Left lobe of liver (tissue), 2 donors: ENCODE measurements at regions not wholly inside any gene's neighbourhood (a gene's known extent, or its start where the extent isn't known, plus 50 kb on each side); places are given as distances from the start of the nearest gene placed in this dataset.
"Not testable (repeated sequence)": the region's sequence is repeated elsewhere in the genome, so short reads cannot be mapped to it uniquely, and the experiment has no call there.

Source experiments
- ATAC-seq: fragments of 200-7000 bp; cut with Tn5 transposase; one replicate; pipeline ENCODE4 v1.9.1; 2020; ENCODE audit warnings: mild to moderate bottlenecking, moderate library complexity
- DNase-seq: peaks from one replicate; pipeline ENCODE4 v3.0.0-alpha.2; 2020; ENCODE audit warnings: low spot score
- donor health status: DM: no; HTN: no; CAD: no; lungs with moderate emphysema.
- donor health status: DM: no; HTN: yes; CAD: no.

- ATAC-seq: no peak
- no peak for DNase-seq
Observed at GRCh38 chr5:60490597-60491166, 209.3 kb downstream of the DEPDC1B start.

GRCh38 chr5:60489856-60490255 lies 210.1 kb downstream of the DEPDC1B start:
- DNase-seq: no peak
- ATAC-seq: no peak

GRCh38 chr5:60489377-60489776 lies 210.6 kb downstream of the DEPDC1B start:
- no peak for DNase-seq
- ATAC-seq: no peak

- DNase-seq (no peak), ATAC-seq (no peak)
Observed at GRCh38 chr5:60488466-60489130, 211.4 kb downstream of the DEPDC1B start.

GRCh38 chr5:60487885-60488442 lies 212.0 kb downstream of the DEPDC1B start:
- ATAC-seq (no peak), DNase-seq (no peak)

- ATAC-seq: no peak
Observed at GRCh38 chr5:60487476-60487875, 212.5 kb downstream of the DEPDC1B start.

DNA sequence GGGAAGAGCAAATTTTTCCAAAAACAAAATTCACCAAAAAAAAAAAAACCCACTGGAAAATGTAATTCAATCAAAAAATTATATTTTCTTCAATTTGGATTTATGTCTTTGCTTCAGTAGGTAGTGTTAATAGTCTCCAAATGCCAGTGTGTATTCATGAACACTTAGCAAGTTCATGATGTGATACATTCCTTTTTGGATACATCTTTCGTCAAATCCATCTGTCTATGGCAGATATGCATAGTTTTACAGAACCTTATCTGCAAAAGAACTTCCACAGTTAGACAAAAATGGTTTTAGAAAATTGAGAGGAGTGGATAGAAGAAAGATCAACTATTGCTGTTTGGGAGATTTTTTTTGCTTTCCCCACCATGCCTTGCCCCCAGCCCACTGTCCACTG lies 214.6 kb downstream of the DEPDC1B start:
- DNase-seq: no peak
- no peak for ATAC-seq

More at GRCh38 chr5:60487476-60487875, 212.5 kb downstream of the DEPDC1B start:
- no peak for DNase-seq

DNA sequence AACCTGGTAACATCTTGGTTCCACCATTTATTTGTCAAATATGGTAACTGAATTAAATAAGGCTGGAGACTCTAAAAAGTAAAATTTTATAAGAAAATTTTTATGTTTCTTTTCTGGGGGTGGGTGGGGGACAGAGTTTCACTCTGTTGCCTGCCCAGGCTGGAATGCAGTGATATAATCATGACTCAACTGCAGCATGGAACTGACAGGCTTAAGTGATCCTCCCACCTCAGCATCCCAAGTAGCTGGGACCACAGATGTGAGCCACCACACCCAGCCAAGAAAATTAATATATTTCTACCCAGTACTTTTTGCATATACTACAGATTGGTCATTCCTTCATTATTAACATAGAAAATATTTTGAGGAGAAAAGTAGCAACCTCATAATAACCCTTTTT lies 216.9 kb downstream of the DEPDC1B start:
- no peak for DNase-seq

DNA sequence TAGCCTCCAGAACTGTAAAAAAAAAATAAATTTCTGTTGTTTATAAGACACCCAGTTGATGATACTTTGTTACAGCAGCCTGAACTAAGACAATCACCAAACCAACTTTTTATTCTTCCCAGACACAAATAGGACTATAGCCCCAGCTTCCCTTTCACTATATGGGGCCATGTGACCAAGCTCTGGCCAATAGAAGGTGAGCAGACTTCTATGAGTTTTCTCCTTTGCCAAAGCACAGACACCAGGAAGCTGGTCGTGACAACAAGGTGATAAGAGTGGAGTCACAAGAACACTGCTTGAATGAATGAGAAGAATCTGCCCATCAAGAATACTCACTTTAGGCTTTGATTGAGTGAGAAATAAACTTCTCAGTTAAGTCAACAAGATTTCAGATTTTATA lies 217.7 kb downstream of the DEPDC1B start:
- ATAC-seq (no peak), DNase-seq (no peak)

More for the DNA sequence above, 216.9 kb downstream of the DEPDC1B start:
- no peak for ATAC-seq

DNA sequence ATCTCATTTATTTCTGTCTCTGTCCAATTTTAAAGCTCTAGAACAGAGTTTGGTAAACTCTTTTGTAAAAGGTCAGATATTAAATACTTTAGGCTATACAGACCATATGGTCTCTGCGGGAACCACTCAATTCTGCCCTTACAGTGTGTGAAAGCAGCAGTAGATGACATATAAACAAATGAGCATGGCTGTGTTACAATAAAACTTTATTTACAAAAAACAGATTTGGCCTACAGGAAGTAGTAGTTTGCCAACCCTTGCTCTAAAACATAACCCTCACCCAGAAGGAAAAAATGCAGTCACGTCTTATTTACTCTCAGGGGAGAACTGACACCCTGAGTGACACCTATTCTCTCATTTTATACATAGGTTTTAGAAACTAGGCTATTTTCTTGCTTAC lies 220.4 kb downstream of the DEPDC1B start:
- no peak for DNase-seq
- ATAC-seq: no peak

DNA sequence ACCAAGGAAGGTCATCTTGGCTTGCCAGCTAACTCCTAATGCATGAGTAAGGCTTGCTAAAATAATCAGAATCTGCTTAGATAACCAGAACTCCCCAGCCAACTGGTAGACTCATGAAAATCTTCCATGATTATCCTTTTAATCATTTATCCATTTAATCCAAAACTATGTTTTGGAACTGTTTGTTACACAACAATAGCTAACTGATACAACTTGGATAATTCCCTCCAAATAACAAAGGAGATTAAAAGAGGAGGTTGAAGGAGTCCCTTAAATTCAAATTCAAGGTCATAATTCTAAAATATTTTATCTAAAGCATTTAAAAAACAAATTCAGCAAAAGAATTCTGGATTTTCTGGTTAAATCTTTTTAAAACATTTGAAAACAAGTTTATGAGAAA lies 222.1 kb downstream of the DEPDC1B start:
- no peak for DNase-seq
- no peak for ATAC-seq

DNA sequence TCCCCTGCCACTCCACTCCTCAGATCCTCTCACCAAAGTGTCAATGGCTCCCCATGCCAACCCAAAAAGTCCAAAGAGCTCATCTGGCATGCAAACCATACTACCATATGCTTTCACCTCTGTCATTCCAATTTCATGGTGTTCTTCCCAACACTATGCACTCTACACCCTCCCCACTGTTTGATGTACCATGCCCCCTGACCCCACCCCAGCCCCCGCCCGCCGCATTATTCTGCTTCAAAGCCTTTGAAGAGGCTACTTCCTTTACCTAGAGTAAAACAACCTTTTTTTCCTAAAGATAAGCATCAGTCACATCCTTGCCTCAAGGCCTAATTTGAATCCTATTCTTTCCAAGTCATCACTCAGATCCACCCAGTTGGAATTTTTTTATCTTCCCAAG lies 226.3 kb downstream of the DEPDC1B start:
- ATAC-seq (no peak), DNase-seq (no peak)

GRCh38 chr5:60473027-60473426 lies 226.9 kb downstream of the DEPDC1B start:
- not testable (repeated sequence) for DNase-seq, ATAC-seq

DNA sequence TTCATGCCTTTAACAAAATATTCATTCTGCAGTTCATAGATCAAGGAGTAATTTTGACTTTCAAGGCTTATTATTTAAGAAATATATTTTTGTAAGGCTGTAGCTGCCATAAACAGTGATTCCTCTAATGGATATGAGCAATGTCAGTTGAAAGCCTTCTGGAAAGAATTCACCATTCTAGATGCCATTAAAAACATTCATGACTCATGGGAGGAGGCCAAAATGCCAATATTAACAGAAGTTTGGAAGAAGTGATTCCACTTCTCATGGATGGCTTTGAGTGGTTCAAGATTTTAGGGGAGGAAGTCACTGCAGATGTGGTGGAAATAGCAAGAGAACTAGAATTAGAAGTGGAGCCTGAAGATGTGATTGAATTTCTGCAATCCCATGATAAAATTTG lies 229.1 kb downstream of the DEPDC1B start:
- no peak for ATAC-seq
- DNase-seq: no peak

DNA sequence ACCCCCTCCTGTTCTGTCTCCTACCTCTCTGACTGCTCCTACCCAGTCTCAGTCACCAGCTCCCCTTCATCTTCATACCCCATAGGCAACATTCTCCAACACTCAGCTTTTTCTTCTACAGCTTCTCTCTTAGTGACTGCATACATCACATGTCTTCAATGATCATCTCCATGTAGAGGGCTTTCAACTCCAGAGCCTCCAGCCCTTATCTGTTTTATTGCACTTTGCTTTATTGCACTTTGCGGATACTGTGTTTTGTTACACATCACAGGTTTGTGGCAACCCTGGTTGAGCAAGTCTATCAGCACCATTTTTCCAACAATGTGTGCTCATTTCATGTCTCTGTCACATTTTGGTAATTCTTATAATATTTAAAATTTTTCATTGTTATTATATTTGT lies 230.7 kb downstream of the DEPDC1B start:
- ATAC-seq: no peak
- no peak for DNase-seq

GRCh38 chr5:60463179-60463868 lies 236.6 kb downstream of the DEPDC1B start:
- DNase-seq: no peak
- no peak for ATAC-seq

DNA sequence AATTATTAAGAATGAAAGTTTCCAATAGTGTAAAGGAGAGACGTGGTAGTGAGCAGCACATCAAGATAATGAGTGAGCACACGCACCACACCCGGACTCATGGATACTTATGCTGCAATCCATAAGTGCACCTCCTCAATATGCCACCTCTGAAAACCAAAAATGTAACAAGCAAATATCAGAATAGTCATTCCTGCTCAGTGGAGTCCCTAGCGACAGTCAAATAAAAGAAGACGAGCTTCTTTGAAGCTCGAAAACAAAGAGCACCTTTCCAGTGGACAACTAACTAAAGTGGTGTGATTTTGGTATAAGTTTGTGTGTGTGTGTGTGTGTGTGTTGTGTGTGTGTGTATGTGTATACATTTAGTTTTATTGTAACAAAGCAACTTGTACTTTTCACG lies 241.3 kb downstream of the DEPDC1B start:
- no peak for DNase-seq
- ATAC-seq: no peak

DNA sequence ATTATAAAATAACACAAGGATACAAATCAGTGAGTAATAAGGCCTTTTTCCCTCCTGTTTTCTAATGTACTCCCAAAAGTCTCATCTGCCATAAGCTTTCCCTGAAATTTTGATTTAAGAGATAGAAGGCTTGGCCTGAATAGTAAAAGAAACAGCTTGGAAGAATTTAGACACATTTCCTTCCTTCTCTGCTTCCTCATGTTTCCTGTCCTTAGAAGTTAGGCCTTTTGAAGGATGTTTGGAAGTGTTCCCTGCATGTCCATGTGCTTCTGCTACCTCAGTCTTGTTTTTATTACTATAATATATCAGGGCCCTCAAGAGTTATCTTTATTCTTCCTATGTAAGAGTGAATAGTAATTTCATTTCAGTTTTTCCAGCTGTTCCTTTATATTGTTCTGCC lies 242.7 kb downstream of the DEPDC1B start:
- no peak for ATAC-seq
- DNase-seq: no peak

DNA sequence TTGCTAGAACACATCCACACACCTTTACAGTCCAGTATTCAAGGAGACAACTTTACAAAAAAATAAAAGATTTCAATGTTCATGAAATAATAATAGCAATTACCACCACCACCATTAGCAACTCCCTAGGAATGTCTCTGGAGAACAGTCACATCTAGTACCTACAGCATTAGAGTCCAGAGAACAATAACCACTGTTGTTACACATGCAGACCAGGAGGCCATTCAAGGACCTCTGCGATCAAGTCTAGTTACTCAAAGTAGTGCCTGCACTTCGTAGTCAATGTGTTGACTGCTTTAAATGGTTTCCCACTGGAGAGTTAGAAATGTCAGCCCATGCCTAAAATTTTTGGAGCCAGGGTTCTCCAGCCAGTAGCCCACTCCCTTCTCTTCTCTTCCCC lies 244.4 kb downstream of the DEPDC1B start:
- DNase-seq (no peak), ATAC-seq (no peak)

- ATAC-seq, DNase-seq: not testable (repeated sequence)
Observed at GRCh38 chr5:60454277-60454676, 245.7 kb downstream of the DEPDC1B start.

- no peak for ATAC-seq
- DNase-seq: no peak
Observed at GRCh38 chr5:60453186-60453976, 246.6 kb downstream of the DEPDC1B start.
